ENCODE measurements at regions not wholly inside any gene's neighbourhood (a gene's known extent, or its start where the extent isn't known, plus 50 kb on each side); places are given as distances from the start of the nearest gene placed in this dataset.
"Not testable (repeated sequence)": the region's sequence is repeated elsewhere in the genome, so short reads cannot be mapped to it uniquely, and the experiment has no call there.

DNA sequence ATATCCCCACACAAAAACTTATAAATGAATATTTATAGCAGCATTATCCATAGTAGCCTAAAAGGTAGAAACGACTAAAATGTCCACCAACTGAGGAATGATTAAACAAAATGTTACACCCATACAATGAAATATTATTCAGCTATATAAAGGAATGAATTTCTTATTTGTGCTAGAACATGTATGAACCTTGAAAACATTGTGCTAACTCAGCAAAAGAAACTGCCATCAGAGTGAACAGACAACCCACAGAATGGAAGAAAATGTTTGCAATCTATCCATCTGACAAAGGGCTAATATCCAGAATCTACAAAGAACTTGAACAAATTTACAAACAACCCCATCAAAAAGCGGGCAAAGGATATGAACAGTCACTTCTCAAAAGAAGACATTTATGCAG is 155.3 kb upstream of the DIAPH2 start:
- not testable (repeated sequence) for DNase-seq (ENCODE audit: low read depth)

DNA sequence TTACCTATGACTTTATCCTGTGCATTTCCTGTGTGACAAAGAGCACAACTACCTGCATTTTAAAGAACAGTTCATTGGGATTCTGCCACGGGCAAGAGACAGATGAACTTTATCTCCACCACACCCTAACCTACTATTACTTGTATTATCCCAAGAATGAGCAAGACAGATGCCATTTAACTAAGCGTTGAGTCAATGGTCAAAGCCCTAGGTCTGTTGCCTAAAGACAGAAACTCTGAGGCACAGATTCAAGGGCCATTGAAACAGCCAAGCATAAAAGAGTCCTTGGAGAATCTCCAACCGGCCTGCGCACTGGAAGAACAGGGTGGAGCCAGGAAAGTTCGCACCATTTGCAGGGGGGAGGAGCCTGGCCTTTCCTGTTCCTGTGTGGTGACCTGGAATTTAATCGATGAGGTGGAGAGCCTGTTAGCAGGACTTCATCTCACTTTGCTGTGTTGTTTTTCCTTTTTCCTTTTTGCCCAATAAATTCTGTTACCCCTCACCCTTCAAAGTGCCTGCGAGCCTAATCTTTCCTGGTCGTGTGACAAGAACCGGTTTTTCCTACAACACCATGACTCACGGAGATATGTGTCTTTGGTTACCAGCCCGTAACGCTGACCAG is 146.4 kb upstream of the DIAPH2 start:
- DNase-seq (ENCODE audit: low read depth) = peak; percentile 19

DNA sequence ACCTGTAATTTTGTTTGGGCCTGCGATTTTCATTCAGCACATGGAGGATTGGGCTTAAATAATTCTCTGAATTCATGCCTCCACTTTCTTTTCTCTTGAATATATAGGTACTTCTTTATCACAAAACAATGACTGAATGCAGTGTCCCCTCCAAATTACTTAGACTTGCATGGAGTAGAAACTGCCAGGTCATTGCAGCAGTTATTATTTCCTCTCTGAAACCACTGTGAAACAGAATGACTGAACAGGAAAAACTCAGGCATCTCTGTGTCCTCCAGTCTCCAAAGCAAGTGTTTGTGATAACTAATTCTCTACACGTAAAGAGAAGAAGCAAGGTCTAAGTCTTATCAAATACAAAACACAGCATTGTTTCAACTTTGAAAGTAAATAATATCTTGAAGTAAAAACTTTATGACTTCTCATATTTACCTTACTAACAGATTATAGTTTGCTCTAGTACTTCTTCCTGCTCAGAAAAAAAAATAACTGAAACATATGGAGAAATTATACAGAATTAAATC is 144.5 kb upstream of the DIAPH2 start:
- no peak for DNase-seq (ENCODE audit: low read depth)

DNA sequence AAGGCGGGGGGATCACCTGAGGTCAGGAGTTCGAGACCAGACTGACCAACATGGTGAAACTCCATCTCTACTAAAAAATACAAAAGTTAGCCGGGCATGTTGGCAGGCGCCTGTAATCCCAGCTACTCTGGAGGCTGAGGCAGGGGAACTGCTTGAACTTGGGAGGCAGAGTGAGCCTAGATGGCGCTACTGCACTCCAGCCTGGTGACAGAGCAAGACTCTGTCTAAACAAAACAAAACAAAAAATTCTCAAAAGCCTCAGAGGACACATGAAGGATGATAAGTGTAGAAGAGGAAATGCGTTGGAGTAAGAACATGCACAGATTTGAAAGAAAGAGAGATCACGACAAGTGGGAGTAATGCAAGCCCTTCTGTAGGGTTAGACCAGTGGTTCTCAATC is 138.4 kb upstream of the DIAPH2 start:
- not testable (repeated sequence) for DNase-seq (ENCODE audit: low read depth)

DNA sequence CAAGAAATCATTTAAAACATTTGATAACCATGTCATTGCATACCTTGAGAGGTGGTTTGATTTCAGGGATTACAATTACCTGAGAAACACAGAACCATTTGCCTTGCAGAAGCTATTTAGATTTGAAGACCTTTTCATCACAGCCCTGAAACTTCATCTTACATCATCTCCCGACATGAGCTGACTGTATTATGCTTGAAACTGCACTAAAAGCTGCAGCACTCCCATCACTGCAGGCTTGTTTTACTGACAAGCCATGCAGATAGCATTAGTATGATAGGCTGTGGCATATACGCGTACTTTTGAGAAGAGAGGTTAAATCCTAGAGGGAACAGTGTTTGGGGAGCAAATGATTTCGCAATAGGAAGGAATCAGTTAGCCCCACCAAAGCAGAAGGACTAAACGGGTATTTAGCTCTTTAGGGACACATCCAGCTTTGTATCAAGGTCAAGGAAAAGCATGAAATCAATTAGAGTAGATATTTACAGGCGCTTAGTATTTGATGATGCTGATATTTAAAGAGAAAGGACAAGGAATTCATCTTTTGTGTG is 133.2 kb upstream of the DIAPH2 start:
- no peak for DNase-seq (ENCODE audit: low read depth)

DNA sequence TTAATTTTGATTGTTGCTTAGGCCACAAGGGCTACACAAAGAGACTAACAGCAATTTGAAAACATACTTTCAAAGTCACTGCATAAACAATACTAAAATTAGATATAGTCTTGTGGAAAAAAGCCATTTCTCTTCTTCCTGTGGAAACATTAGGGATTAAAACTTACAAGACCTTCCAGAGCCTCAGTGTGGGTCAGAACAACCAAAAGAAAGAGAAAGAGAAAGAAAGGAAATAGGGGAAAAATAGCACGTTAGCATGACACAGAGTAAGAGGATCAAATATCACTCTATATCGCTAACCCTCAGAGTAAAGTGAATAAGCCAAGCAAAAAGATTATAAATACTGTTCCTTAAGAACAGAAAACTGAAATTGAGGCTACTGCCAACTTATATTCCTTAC is 127.8 kb upstream of the DIAPH2 start:
- DNase-seq (ENCODE audit: low read depth) = no peak

DNA sequence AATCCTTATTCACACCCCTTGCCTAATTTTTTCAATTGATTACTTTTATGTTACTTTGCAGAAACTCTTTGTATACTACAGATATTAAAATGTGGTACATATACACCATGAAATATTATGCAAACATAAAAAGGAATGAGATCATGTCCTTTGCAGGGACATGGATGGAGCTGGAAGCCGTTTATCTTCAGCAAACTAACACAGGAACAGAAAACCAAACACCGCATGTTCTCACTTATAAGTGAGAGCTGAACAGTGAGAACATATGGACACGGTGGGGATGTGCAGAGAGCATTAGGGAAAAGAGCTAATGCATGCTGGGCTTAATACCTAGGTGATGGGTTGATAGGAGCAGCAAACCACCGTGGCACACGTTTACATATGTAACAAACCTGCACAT is 123.5 kb upstream of the DIAPH2 start:
- DNase-seq (ENCODE audit: low read depth) = not testable (repeated sequence)

DNA sequence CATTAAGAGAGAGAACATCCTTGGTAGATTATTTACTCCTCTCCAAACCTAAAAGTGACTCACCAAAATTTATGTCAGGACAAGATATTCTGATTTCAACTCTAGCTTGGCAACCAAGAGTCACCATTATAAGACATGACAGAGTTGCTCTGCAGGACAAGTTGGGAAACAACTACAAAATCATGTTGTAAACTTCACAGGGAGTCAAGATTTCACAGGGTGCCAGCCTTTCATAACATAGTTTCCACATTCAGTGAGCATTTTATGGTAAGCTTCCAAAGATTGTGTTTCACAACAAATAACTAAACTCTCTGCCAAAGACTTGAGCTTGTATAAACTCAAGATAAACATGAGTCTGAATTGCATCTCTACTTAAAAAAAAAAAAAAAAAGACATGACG is 121.0 kb upstream of the DIAPH2 start:
- DNase-seq (ENCODE audit: low read depth) = peak; percentile 5

DNA sequence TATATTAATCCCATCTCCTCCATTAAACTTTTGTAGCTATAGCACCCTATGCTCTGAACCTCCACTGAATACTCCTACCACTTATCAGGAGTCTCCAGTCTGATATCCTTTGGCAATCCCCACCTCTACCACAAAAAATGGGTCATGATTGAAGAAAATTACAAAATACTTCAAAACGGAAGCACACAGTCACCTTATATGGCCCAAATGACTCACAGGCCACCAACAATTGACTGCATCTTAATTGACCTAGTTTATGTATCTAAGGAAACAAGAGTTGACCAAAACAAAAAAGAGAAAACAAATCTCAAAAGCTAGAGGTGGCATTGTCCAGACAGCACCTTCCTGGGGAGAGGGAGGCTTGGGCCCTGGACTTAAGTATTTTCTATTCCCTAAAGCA is 120.0 kb upstream of the DIAPH2 start:
- DNase-seq (ENCODE audit: low read depth) = peak; percentile 10

DNA sequence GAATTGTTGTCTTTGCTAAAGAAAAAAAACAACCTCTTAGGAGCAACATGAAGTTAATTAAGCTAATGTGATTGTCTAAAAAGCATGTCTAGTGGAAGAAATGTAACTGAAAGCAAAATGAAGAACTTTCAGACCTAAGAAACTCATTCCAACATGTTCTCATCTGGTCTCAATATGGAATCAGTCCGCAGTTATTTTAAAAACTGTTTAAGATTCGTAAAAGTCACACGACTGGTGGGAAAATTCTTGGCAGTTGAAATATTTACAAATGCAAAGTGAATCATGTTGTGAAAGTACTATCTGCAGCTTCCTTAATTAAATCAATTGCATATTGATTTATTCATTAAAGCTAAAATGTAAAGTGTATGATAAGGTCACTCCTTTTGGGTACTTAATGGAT is 117.8 kb upstream of the DIAPH2 start:
- no peak for DNase-seq (ENCODE audit: low read depth)

DNA sequence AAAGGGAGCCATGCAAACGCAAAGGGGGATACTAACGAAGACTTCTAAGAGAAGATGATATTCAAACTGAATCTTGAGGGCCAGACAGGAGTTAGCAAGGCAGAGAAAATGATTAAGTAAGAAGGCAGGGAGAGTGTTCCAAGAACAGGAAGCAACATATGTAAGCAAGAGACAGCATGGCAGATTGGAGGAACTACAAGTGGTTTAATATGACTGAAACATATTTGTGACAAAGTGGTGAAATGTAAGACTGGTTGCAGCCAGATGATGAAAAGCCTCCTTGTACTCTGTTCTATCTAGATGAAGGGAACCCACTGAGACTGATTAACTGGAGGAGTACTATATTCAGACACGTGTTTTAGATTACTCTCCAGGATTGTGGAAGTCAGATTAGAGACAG is 116.6 kb upstream of the DIAPH2 start:
- DNase-seq (ENCODE audit: low read depth) = no peak

DNA sequence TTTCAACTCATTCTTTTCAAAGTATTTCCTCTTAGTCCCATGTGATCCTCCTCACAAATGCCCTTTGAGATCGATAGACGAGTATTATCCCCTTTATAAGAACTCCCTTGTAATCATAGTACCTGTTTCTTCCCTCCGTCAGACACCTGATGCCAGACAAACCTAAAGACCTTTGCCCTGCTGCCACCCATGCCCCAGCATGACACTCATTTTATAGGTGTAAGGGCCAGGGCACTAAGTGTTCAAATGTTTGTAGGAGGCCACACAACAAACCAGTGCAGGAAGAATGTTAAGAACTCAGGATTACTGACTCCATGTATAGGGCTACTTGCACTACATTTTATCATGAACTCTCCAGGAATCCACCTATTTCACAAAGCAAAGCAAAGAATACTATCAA is 115.6 kb upstream of the DIAPH2 start:
- no peak for DNase-seq (ENCODE audit: low read depth)

DNA sequence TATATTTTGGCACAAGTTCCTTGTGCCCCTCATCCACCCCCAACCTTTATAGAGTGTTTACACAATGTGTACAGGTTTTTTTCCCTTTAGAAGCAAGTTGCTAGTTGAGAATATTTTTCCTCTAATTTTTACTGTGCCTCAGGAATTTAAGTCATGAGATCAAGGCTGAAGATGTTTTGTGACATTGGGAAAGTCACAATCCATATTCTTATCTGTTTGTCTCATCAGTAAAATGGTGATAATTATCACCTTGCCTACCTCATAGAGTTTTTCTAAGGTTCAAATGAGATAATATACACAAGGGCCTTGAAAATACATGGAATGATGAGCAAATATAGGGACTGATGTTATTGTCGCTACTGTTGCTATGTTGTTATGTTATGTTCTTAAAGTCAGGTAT is 109.6 kb upstream of the DIAPH2 start:
- no peak for DNase-seq (ENCODE audit: low read depth)

DNA sequence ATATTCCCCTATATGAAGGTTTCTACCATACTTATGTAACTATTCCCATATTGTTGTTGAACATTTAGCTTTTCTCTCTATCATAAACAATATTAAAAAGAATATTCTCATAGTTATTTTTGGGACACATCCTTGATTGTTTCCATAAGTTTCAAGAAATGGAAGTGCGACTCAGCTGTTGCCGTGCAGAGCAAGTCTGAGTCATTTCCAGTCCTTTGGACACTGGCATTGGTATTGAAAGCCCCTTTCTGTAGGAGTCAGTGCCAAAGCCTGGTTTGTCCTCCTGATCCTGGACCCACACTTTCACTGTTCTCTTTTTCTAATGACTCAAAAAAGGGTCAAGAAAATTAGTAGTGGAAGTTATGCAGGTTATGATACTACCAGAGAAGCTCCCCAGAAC is 108.3 kb upstream of the DIAPH2 start:
- DNase-seq (ENCODE audit: low read depth) = no peak

DNA sequence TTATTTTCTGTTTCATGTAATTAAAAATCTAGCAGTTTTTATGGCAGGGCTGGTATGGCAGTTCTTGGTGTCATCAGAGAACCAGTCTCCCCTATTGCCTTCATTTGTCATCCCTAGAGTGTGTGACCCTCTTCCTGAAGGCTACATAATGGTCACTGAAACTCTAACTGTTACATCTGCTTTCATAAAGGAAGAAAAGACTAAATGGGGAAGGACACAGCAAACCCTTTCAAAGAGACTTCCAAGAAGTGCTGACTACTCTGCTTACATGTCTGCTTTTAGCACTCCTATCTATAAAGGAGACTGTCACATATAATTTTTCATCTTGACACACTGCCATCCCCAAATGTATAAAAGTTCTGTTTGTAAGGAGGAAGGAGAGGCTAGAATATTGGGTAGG is 105.9 kb upstream of the DIAPH2 start:
- no peak for DNase-seq (ENCODE audit: low read depth)

DNA sequence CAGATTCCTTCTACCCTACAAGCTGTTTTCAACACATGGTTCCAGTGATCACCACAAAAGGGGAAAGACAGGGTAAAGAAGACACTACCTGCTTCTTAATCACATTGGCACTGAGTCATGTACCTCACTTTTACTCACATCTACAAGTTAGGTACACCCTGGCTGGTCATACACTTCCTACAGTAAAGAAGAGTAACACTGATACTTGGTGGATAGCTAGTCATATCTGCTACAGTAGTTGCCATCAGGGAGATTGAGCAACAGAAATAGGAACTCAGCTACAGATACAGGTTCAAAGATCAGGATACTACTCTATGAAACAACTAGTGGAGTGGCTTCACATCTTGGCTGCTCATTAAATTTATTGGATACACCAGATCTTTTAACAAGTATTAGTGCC is 105.4 kb upstream of the DIAPH2 start:
- no peak for DNase-seq (ENCODE audit: low read depth)

DNA sequence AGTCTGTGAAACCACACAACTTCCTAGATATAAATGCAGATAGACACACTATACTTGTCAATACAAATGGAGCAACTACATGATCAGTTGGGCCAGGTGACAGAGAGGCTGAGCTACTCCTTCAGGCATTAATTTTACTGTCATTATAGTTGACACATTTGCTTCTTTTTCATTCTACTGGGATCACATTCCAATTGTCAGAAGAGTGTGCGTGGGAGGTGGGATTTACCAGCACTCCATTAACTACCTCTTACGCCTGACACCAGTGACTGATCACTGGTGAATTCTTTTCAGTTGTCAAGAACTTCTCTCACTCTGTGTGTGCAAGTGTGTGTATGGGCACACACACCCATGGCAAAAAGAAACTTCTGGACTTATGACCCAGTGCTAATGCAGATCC is 94.2 kb upstream of the DIAPH2 start:
- no peak for DNase-seq (ENCODE audit: low read depth)

DNA sequence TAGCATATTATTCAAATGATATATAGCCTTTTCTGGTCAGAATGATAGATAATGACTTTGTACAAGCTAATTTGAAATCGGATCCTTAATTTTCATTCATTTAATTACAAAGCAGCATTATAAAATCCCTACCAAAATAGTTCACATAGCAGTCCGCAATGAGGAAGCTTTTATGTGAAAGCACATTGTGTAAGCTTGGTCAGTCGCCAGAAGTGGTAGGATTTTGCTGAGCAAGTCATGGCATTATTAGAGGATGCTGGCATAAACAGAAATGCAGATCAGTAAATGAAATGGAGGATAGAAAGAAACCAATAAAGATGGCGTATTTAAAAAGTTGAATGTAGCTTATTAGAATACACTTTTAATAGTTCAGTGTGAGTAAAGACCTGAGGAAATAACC is 93.2 kb upstream of the DIAPH2 start:
- DNase-seq (ENCODE audit: low read depth) = no peak

DNA sequence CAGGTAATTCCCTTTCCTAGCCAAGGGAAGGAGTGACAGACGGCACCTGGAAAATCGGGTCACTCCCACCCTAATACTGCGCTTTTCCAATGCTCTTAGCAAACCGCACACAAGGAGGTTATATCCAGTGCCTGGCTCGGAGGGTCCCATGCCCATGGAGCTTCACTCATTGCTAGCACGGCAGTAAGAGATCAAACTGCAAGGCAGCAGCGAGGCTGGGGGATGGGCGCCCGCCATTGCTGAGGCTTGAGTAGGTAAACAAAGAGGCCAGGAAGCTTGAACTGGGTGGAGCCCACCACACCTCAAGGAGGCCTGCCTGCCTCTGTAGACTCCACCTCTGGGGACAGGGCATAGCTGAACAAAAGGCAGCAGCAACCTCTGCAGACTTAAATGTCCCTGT is 86.8 kb upstream of the DIAPH2 start:
- not testable (repeated sequence) for DNase-seq (ENCODE audit: low read depth)

DNA sequence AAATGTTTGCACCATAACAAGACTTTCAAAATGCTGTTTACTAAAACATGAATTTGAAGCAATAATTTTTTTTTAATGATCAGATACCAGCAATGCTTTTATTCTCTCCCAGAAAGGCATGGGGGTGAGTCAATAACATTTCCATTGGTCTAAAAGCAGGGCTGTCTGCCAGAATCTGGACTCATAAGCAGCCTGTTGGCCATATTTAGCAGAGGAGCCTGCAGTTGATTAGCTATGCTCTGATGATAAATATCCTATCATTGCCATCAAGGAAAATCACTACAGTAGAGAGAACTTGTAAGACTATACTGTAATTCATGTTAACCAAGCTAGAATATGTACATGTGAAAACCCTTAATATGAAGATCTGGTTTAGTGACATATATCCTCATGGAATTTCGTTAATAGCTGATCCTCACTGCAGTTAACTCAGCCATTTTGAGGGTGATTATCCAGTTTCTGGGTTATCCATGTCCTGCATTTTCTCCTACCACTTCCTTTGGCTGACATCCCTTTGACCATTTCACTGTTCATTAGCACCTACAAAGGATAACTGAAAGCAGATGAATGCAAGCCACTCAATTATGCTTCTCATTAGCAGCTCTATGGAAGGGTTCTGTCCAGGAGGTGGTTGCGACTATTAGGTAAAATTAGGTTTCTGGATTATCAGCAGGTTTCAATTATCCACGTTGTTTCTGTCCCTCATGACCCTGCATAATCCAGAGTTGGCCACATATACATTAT is 72.9 kb upstream of the DIAPH2 start:
- DNase-seq (ENCODE audit: low read depth) = no peak

DNA sequence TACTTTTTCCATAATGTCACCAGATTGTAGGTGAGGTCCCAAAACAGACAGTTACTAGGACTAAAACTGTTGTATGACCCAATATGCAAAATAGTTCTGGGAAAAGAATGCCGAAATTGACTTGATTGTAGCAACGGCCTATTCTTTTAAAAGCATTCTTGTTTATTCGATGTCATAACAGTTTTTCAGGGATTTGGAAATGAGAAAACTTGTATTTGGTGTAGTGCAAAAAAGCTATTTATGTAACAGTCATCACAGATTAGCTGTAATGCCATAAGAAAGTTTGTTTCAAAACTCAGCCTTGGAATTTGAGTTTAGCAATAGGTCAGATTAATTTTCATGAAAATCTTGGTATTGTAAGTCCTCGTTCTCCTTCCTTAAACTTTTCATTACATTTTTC is 69.2 kb upstream of the DIAPH2 start:
- no peak for DNase-seq (ENCODE audit: low read depth)

DNA sequence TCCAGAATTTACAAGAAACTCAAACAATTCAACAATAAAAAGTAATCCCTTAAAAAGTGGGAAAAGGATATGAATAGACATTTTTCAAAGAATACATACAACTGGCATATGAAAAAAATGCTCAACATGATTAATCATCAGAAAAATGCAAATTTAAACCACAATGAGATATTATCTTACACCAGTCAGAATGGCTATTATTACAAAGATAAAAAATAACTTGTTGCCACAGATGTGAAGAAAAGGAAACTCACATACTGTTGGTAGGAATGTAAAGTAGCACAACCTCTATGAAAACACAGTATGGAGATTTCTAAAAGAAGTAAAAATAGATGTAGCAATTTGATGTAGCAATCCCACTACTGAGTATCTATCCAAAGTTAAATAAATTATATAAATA is 65.1 kb upstream of the DIAPH2 start:
- DNase-seq (ENCODE audit: low read depth) = no peak

DNA sequence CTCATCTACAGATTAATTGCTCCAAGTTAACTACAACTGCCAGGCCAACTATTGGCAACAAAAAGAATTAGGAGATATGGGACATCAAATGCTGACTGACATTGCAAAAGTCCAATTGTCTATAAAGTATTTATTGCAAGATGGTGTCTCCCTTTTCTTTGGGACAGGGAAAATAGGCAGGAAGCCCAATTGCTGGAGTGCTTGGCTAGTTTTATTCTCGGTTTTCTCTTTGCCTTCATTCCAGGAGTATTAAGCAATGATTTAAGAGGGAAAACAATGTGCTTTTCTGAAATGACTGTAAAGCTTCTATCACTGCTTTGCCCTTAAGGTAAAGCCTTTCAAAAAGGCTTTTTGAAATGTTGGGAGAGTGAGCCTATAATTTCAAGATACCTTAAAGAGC is 62.8 kb upstream of the DIAPH2 start:
- DNase-seq (ENCODE audit: low read depth) = no peak

Measured in M059J (cell line).